ENCODE measurements at regions not wholly inside any gene's neighbourhood (a gene's known extent, or its start where the extent isn't known, plus 50 kb on each side); places are given as distances from the start of the nearest gene placed in this dataset.

GRCh38 chrX:40318801-40319200 lies 221.0 kb upstream of the BCOR start:
- no peak for DNase-seq
- no peak overlapping the region for H3K27ac ChIP-seq (ENCODE audit: low read depth in 2 of 2, low read length in 1 of 2)
- TF ChIP-seq POLR2AphosphoS5 (IDR thresholded peaks at IDR 0.05; ENCODE audit: low read depth, low read length): no peak
- no peak for TF ChIP-seq FOSL2 (IDR thresholded peaks at IDR 0.05; ENCODE audit: borderline replicate concordance, low read depth)
- no peak for TF ChIP-seq RCOR1 (IDR thresholded peaks at IDR 0.05; ENCODE audit: low read length)
- TF ChIP-seq IRF3 (IDR thresholded peaks at IDR 0.05; ENCODE audit: low read depth, low read length): no peak
- no peak for TF ChIP-seq FOXJ3 (CRISPR knock-in tag; IDR thresholded peaks at IDR 0.05)
- no peak for TF ChIP-seq NFIC (IDR thresholded peaks at IDR 0.05; ENCODE audit: borderline replicate concordance)
- TF ChIP-seq RXRA (IDR thresholded peaks at IDR 0.05; ENCODE audit: borderline replicate concordance, low read depth): no peak
- no peak for TF ChIP-seq USF2 (IDR thresholded peaks at IDR 0.05; ENCODE audit: borderline replicate concordance, low read depth, low read length)
- no peak for TF ChIP-seq EZH2phosphoT487 (IDR thresholded peaks at IDR 0.05; ENCODE audit: borderline replicate concordance, low read depth)
- H3K9me3 ChIP-seq: no peaks in the 10 kb centered on the region
- H3F3A ChIP-seq (replicated peaks; ENCODE audit: insufficient read depth): no peaks in the 10 kb centered on the region
- CTCF ChIA-PET: interaction anchor here (2.1 kb wide), 1 partner anchor 8 kb away, joined by 4 read pairs; no protein-coding TSS in a partner anchor
- no peaks in the 10 kb centered on the region for H3K4me1 ChIP-seq (ENCODE audit: control insufficient read depth in 1 of 2, insufficient read depth in 2 of 2, low read depth in 1 of 2, low read length in 1 of 2)
- H3K27me3 ChIP-seq (ENCODE audit: insufficient read depth): no peaks in the 10 kb centered on the region
- POLR2A ChIA-PET: no interaction called here
- H3K9me2 ChIP-seq: no peaks in the 10 kb centered on the region
- H2AFZ ChIP-seq (ENCODE audit: low read depth): no peak overlapping the region
- H3K79me2 ChIP-seq (ENCODE audit: insufficient read depth): no peaks in the 10 kb centered on the region
- WGBS (ENCODE audit: low lambda C conversion rate): 30% methylated on average over 4 of the region's 4 CpGs
- no peaks in the 10 kb centered on the region for H3K36me3 ChIP-seq (replicated peaks in 1 of 2; ENCODE audit: control insufficient read depth in 1 of 2, insufficient read depth in 2 of 2, low read length in 1 of 2)
- no peak overlapping the region for H3K4me3 ChIP-seq (ENCODE audit: low read depth in 2 of 2, low read length in 1 of 2)
- no peaks in the 10 kb centered on the region for H4K20me1 ChIP-seq (ENCODE audit: insufficient read depth)
- H3K4me2 ChIP-seq: no peak overlapping the region
- H3K9ac ChIP-seq: no peak overlapping the region

- H3K4me2 ChIP-seq: no peak overlapping the region
- no peaks in the 10 kb centered on the region for H3K79me2 ChIP-seq (ENCODE audit: insufficient read depth)
- no peak for DNase-seq
- H3K4me1 ChIP-seq (ENCODE audit: control insufficient read depth in 1 of 2, insufficient read depth in 2 of 2, low read depth in 1 of 2, low read length in 1 of 2): no peaks in the 10 kb centered on the region
- no peak overlapping the region for H3K4me3 ChIP-seq (ENCODE audit: low read depth in 2 of 2, low read length in 1 of 2)
- TF ChIP-seq IRF3 (IDR thresholded peaks at IDR 0.05; ENCODE audit: low read depth, low read length) (no peak), NRF1 (IDR thresholded peaks at IDR 0.05; ENCODE audit: low read depth, low read length) (no peak), FOXM1 (IDR thresholded peaks at IDR 0.05; ENCODE audit: low read depth) (no peak), MXI1 (IDR thresholded peaks at IDR 0.05; ENCODE audit: low read depth, low read length) (no peak), CHD2 (IDR thresholded peaks at IDR 0.05; ENCODE audit: low read length, partially characterized antibody) (no peak), TEAD4 (IDR thresholded peaks at IDR 0.05; ENCODE audit: borderline replicate concordance, insufficient read depth) (no peak), ZBTB33 (IDR thresholded peaks at IDR 0.05; ENCODE audit: borderline replicate concordance, low read depth) (no peak), FOXJ3 (CRISPR knock-in tag; IDR thresholded peaks at IDR 0.05) (no peak)
- H3K36me3 ChIP-seq (replicated peaks in 1 of 2; ENCODE audit: control insufficient read depth in 1 of 2, insufficient read depth in 2 of 2, low read length in 1 of 2): no peaks in the 10 kb centered on the region
- H3K9ac ChIP-seq: no peak overlapping the region
- no peak overlapping the region for H3K27ac ChIP-seq (ENCODE audit: low read depth in 2 of 2, low read length in 1 of 2)
- WGBS (ENCODE audit: low lambda C conversion rate): 28% methylated on average over 6 of the region's 6 CpGs
- POLR2A ChIA-PET: no interaction called here
- H3K9me2 ChIP-seq: no peaks in the 10 kb centered on the region
- no peaks in the 10 kb centered on the region for H3F3A ChIP-seq (replicated peaks; ENCODE audit: insufficient read depth)
- H3K9me3 ChIP-seq: no peaks in the 10 kb centered on the region
- CTCF ChIA-PET: interaction anchor here (2.1 kb wide), 1 partner anchor 9 kb away, joined by 4 read pairs; no protein-coding TSS in a partner anchor
- no peak overlapping the region for H2AFZ ChIP-seq (ENCODE audit: low read depth)
- peaks cover under 1% of the 10 kb centered on the region; the same call in 1 of the 2 replicates for H3K27me3 ChIP-seq (ENCODE audit: insufficient read depth)
- no peaks in the 10 kb centered on the region for H4K20me1 ChIP-seq (ENCODE audit: insufficient read depth)
These were observed 220.3 kb upstream of the BCOR start for GRCh38 chrX:40318076-40318475.

All from SK-N-SH (cell line).